ENCODE measurements at regions not wholly inside any gene's neighbourhood (a gene's known extent, or its start where the extent isn't known, plus 50 kb on each side); places are given as distances from the start of the nearest gene placed in this dataset.

DNA sequence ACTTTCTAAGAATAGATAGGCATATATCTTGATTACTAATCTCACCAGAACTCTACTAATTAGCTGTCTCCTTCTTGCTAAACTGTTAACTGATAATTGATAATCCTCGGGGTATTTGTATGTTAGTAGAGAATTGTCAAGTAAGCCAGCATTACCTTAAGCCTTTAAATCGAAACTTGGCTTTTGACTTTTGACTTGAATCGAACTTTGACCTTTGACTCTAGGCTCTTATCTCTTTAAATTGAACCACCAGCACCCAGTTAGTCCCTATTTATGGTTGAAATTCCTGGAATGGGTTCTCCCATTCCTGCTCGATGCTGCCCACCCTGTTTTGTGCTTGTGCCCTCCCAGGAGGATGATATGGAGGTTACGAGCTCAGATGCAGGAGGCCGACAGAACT is 244.4 kb downstream of the TGFB2 start:
- H3K4me3 ChIP-seq (ENCODE audit: low read length): no peak overlapping the region
- H3K36me3 ChIP-seq (ENCODE audit: control insufficient read depth, insufficient read depth, low read length): no peaks in the 10 kb centered on the region
- no peak overlapping the region for H3K27ac ChIP-seq (ENCODE audit: low read depth, low read length)
- no peak overlapping the region for H3K9ac ChIP-seq (ENCODE audit: low read length)
- no peaks in the 10 kb centered on the region for H3K4me1 ChIP-seq (ENCODE audit: control insufficient read depth, insufficient read depth, low read length)
- H3K27me3 ChIP-seq (ENCODE audit: control insufficient read depth, insufficient read depth, low read length): no peaks in the 10 kb centered on the region

DNA sequence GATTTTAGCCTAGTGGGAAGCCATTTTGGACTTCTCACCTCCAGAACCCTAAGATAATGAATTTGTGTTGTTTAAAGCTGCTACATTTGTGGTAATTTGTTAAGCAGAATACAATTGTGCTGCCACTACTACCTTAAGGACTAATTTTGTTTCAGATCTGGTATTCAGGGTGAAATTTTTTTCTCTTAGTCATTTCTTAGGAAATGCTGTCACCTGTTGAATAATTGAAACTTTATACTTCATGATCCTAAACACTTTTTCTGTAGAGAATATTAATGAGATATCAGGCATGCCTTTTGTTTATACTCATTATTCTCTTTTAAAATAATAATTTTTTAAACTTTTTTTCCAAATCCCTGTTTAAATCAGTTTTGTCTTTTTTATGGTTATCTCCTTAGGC is 246.8 kb downstream of the TGFB2 start:
- Histone ChIP-seq H3K36me3 (ENCODE audit: control insufficient read depth, insufficient read depth, low read length) (no peaks in the 10 kb centered on the region), H3K4me3 (ENCODE audit: low read length) (no peak overlapping the region), H3K27me3 (ENCODE audit: control insufficient read depth, insufficient read depth, low read length) (no peaks in the 10 kb centered on the region), H3K4me1 (ENCODE audit: control insufficient read depth, insufficient read depth, low read length) (no peaks in the 10 kb centered on the region), H3K27ac (ENCODE audit: low read depth, low read length) (no peak overlapping the region), H3K9ac (ENCODE audit: low read length) (no peak overlapping the region)

DNA sequence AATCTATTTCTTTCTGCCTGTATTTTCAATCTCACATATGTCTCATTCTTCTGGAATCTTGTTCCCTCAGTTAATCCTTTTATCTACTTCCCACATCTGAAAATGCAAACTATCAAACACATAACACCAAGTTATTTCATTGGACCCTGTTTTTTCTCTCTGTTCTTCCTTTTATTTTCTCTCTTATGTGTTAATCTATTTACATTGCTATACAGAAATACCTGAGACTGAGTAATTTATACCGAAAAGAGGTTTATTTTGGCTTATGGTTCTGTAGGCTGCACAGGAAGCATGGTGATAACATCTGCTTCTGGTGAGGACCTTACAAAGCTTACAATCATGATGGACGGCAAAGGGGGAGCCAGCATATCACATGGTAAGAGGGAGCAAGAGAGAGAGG is 247.6 kb downstream of the TGFB2 start:
- no peaks in the 10 kb centered on the region for H3K4me1 ChIP-seq (ENCODE audit: control insufficient read depth, insufficient read depth, low read length)
- H3K27ac ChIP-seq (ENCODE audit: low read depth, low read length): no peak overlapping the region

DNA sequence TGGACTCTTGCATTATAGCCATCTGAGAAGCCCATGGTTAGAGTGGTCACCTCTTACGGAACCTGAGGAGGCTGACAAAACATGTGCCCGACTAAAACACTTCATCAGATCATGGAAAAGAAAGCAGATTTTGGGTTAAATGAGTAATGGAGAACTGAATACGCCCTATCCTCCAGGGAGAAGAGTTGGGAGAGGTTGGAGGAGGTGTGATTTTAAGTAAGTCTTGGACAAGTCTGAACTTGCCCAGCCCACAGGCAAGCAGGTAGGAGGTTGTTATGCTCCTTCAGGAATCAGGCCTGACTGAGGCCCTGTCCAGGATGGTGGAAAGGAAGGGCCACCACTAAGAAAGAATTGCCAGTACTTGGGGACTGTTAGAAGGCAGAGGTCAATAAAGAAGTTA is 255.8 kb downstream of the TGFB2 start:
- H3K27me3 ChIP-seq (ENCODE audit: control insufficient read depth, insufficient read depth, low read length): no peaks in the 10 kb centered on the region
- no peaks in the 10 kb centered on the region for H3K4me1 ChIP-seq (ENCODE audit: control insufficient read depth, insufficient read depth, low read length)
- H3K27ac ChIP-seq (ENCODE audit: low read depth, low read length): no peak overlapping the region
- no peaks in the 10 kb centered on the region for H3K36me3 ChIP-seq (ENCODE audit: control insufficient read depth, insufficient read depth, low read length)
- H3K9ac ChIP-seq (ENCODE audit: low read length): no peak overlapping the region
- no peak overlapping the region for H3K4me3 ChIP-seq (ENCODE audit: low read length)

More for the DNA sequence above, 247.6 kb downstream of the TGFB2 start:
- Histone ChIP-seq H3K36me3 (ENCODE audit: control insufficient read depth, insufficient read depth, low read length) (no peaks in the 10 kb centered on the region), H3K27me3 (ENCODE audit: control insufficient read depth, insufficient read depth, low read length) (no peaks in the 10 kb centered on the region), H3K4me3 (ENCODE audit: low read length) (no peak overlapping the region), H3K9ac (ENCODE audit: low read length) (no peak overlapping the region)

GRCh38 chr1:218604217-218604616 is 259.1 kb downstream of the TGFB2 start:
- Histone ChIP-seq H3K36me3 (ENCODE audit: control insufficient read depth, insufficient read depth, low read length) (no peaks in the 10 kb centered on the region), H3K4me3 (ENCODE audit: low read length) (no peak overlapping the region), H3K27ac (ENCODE audit: low read depth, low read length) (no peak overlapping the region), H3K4me1 (ENCODE audit: control insufficient read depth, insufficient read depth, low read length) (no peaks in the 10 kb centered on the region), H3K27me3 (ENCODE audit: control insufficient read depth, insufficient read depth, low read length) (no peaks in the 10 kb centered on the region), H3K9ac (ENCODE audit: low read length) (no peak overlapping the region)

- H3K4me3 ChIP-seq (ENCODE audit: low read length): no peak overlapping the region
- no peak overlapping the region for H3K9ac ChIP-seq (ENCODE audit: low read length)
- no peak overlapping the region for H3K27ac ChIP-seq (ENCODE audit: low read depth, low read length)
- no peaks in the 10 kb centered on the region for H3K27me3 ChIP-seq (ENCODE audit: control insufficient read depth, insufficient read depth, low read length)
- no peaks in the 10 kb centered on the region for H3K36me3 ChIP-seq (ENCODE audit: control insufficient read depth, insufficient read depth, low read length)
- no peaks in the 10 kb centered on the region for H3K4me1 ChIP-seq (ENCODE audit: control insufficient read depth, insufficient read depth, low read length)
These were observed 266.9 kb downstream of the TGFB2 start for GRCh38 chr1:218611916-218612585.

DNA sequence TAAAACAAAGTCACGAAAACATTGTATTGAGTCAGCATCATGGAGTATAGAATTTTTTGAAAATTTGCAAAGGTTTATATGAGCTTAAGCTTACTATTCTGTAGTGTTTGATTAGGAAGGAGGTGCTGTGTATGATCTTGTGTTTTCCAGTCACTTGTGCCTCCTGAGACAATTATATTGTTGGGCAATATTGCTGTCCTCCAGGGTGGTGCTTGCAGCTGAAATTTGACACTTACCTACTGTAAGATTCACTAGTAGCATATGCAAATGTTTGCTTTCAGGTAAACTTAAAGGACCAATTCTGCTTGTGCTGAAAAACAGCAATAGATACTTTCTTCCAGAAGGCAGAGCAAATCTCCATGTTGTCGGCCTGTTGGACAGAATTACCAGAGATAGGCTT is 268.0 kb downstream of the TGFB2 start:
- Histone ChIP-seq H3K9ac (ENCODE audit: low read length) (no peak overlapping the region), H3K4me1 (ENCODE audit: control insufficient read depth, insufficient read depth, low read length) (no peaks in the 10 kb centered on the region), H3K4me3 (ENCODE audit: low read length) (no peak overlapping the region), H3K27me3 (ENCODE audit: control insufficient read depth, insufficient read depth, low read length) (no peaks in the 10 kb centered on the region), H3K36me3 (ENCODE audit: control insufficient read depth, insufficient read depth, low read length) (no peaks in the 10 kb centered on the region), H3K27ac (ENCODE audit: low read depth, low read length) (no peak overlapping the region)

GRCh38 chr1:218614031-218614430 is 268.9 kb downstream of the TGFB2 start:
- Histone ChIP-seq H3K4me1 (ENCODE audit: control insufficient read depth, insufficient read depth, low read length) (no peaks in the 10 kb centered on the region), H3K36me3 (ENCODE audit: control insufficient read depth, insufficient read depth, low read length) (no peaks in the 10 kb centered on the region), H3K4me3 (ENCODE audit: low read length) (no peak overlapping the region), H3K27me3 (ENCODE audit: control insufficient read depth, insufficient read depth, low read length) (no peaks in the 10 kb centered on the region), H3K9ac (ENCODE audit: low read length) (no peak overlapping the region), H3K27ac (ENCODE audit: low read depth, low read length) (no peak overlapping the region)

GRCh38 chr1:218616681-218617080 is 271.5 kb downstream of the TGFB2 start:
- Histone ChIP-seq H3K36me3 (ENCODE audit: control insufficient read depth, insufficient read depth, low read length) (no peaks in the 10 kb centered on the region), H3K9ac (ENCODE audit: low read length) (no peak overlapping the region), H3K27me3 (ENCODE audit: control insufficient read depth, insufficient read depth, low read length) (no peaks in the 10 kb centered on the region), H3K4me1 (ENCODE audit: control insufficient read depth, insufficient read depth, low read length) (no peaks in the 10 kb centered on the region), H3K4me3 (ENCODE audit: low read length) (no peak overlapping the region), H3K27ac (ENCODE audit: low read depth, low read length) (no peak overlapping the region)

- Histone ChIP-seq H3K36me3 (ENCODE audit: control insufficient read depth, insufficient read depth, low read length) (no peaks in the 10 kb centered on the region), H3K4me3 (ENCODE audit: low read length) (no peak overlapping the region), H3K27ac (ENCODE audit: low read depth, low read length) (no peak overlapping the region), H3K4me1 (ENCODE audit: control insufficient read depth, insufficient read depth, low read length) (no peaks in the 10 kb centered on the region), H3K27me3 (ENCODE audit: control insufficient read depth, insufficient read depth, low read length) (no peaks in the 10 kb centered on the region), H3K9ac (ENCODE audit: low read length) (no peak overlapping the region)
These were observed 272.9 kb downstream of the TGFB2 start for GRCh38 chr1:218617986-218618385.

DNA sequence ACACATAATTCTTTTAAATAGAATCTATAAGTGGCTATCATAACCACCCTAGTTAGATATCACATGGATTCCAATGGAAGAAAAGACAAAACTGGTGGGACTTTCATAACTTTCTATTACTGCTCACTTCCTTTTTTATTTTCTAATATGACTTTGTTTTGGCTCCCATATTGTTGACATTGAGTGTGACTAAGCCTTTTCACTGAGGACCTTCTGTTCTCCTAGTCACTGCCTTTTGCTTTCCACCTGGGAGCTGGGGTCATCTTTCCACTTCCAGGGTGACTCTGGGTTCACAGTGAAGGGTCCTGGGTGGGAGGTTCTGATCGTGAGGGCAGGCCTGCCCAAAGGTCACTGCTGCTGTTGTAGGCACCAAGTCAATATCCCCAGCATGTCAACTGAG is 275.8 kb downstream of the TGFB2 start:
- H3K9ac ChIP-seq (ENCODE audit: low read length): no peak overlapping the region
- H3K27ac ChIP-seq (ENCODE audit: low read depth, low read length): no peak overlapping the region
- no peaks in the 10 kb centered on the region for H3K27me3 ChIP-seq (ENCODE audit: control insufficient read depth, insufficient read depth, low read length)
- no peak overlapping the region for H3K4me3 ChIP-seq (ENCODE audit: low read length)
- no peaks in the 10 kb centered on the region for H3K36me3 ChIP-seq (ENCODE audit: control insufficient read depth, insufficient read depth, low read length)
- no peaks in the 10 kb centered on the region for H3K4me1 ChIP-seq (ENCODE audit: control insufficient read depth, insufficient read depth, low read length)

DNA sequence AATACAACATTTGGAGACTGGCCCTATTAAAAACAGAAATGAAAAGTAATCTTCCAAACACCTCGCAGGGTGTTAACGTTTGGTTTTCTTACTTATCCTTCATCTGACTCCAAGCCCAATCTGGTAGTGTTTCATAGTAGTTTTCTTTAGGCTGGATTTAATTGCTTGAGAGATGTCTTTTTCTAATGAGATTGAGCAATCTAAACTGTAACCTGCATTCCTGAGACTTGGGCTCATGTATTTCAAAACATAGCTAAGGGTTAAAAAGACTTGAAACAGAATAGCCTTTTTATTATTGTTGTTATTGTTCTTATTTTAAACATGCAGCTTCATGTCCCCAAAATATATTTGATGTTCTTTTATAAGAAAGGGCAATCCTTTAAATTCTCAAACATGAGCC is 278.9 kb downstream of the TGFB2 start:
- Histone ChIP-seq H3K4me3 (ENCODE audit: low read length) (no peak overlapping the region), H3K27me3 (ENCODE audit: control insufficient read depth, insufficient read depth, low read length) (no peaks in the 10 kb centered on the region)

GRCh38 chr1:218625393-218625792 is 280.3 kb downstream of the TGFB2 start:
- H3K27ac ChIP-seq (ENCODE audit: low read depth, low read length): no peak overlapping the region
- H3K4me1 ChIP-seq (ENCODE audit: control insufficient read depth, insufficient read depth, low read length): no peaks in the 10 kb centered on the region
- H3K9ac ChIP-seq (ENCODE audit: low read length): no peak overlapping the region
- H3K36me3 ChIP-seq (ENCODE audit: control insufficient read depth, insufficient read depth, low read length): no peaks in the 10 kb centered on the region
- H3K27me3 ChIP-seq (ENCODE audit: control insufficient read depth, insufficient read depth, low read length): no peaks in the 10 kb centered on the region
- H3K4me3 ChIP-seq (ENCODE audit: low read length): no peak overlapping the region

More for the DNA sequence above, 278.9 kb downstream of the TGFB2 start:
- Histone ChIP-seq H3K9ac (ENCODE audit: low read length) (no peak overlapping the region), H3K27ac (ENCODE audit: low read depth, low read length) (no peak overlapping the region), H3K4me1 (ENCODE audit: control insufficient read depth, insufficient read depth, low read length) (no peaks in the 10 kb centered on the region), H3K36me3 (ENCODE audit: control insufficient read depth, insufficient read depth, low read length) (no peaks in the 10 kb centered on the region)

Data from rectal smooth muscle tissue (tissue), 1 donor.